Nephron (organoid): ENCODE measurements at regions not wholly inside any gene's neighbourhood (a gene's known extent, or its start where the extent isn't known, plus 50 kb on each side); places are given as distances from the start of the nearest gene placed in this dataset.

Experiments used
- H3K27ac Mint-ChIP-seq, 3 experiments: 2 replicates each; pipeline ENCODE4 v1.8.0; 2020; ENCODE audit warnings: mixed read lengths in 3 of 3, mild to moderate bottlenecking in 2 of 3, moderate library complexity in 1 of 3
- H3K27me3 Mint-ChIP-seq: 2 replicates; pipeline ENCODE4 v1.8.0; 2021; ENCODE audit warnings: low read depth, mild to moderate bottlenecking, moderate library complexity, mixed read lengths
- H3K36me3 Mint-ChIP-seq: 2 replicates; pipeline ENCODE4 v1.8.0; 2020; ENCODE audit warnings: low read depth, mixed read lengths
- H3K4me1 Mint-ChIP-seq: 2 replicates; pipeline ENCODE4 v1.8.0; 2020; ENCODE audit warnings: mixed read lengths
- H3K4me3 Mint-ChIP-seq, 3 experiments: 2 replicates each; pipeline ENCODE4 v1.8.0; 2020; ENCODE audit warnings: mild to moderate bottlenecking in 3 of 3, mixed read lengths in 3 of 3, moderate library complexity in 2 of 3
- H3K9me3 Mint-ChIP-seq: 2 replicates; pipeline ENCODE4 v1.8.0; 2020; ENCODE audit warnings: mixed read lengths
- TF ChIP-seq, protein P1 (sequence below), 3 experiments: fragments of 200-600 bp; sonication (generic); IDR thresholded peaks; one replicate each; pipeline ENCODE4 v1.5.0; 2021; ENCODE audit warnings: antibody characterized with exemption in 3 of 3; ENCODE audit not compliant: unreplicated experiment in 3 of 3

- H3K4me1 Mint-ChIP-seq = no peaks in the 10 kb centered on the region
- H3K9me3 Mint-ChIP-seq = no peaks in the 10 kb centered on the region
- TF ChIP-seq, protein P1, sequence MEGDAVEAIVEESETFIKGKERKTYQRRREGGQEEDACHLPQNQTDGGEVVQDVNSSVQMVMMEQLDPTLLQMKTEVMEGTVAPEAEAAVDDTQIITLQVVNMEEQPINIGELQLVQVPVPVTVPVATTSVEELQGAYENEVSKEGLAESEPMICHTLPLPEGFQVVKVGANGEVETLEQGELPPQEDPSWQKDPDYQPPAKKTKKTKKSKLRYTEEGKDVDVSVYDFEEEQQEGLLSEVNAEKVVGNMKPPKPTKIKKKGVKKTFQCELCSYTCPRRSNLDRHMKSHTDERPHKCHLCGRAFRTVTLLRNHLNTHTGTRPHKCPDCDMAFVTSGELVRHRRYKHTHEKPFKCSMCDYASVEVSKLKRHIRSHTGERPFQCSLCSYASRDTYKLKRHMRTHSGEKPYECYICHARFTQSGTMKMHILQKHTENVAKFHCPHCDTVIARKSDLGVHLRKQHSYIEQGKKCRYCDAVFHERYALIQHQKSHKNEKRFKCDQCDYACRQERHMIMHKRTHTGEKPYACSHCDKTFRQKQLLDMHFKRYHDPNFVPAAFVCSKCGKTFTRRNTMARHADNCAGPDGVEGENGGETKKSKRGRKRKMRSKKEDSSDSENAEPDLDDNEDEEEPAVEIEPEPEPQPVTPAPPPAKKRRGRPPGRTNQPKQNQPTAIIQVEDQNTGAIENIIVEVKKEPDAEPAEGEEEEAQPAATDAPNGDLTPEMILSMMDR (IDR thresholded peaks at IDR 0.05; ENCODE audit: unreplicated experiment in 3 of 3) = no peak
- no peaks in the 10 kb centered on the region for H3K36me3 Mint-ChIP-seq
- H3K27ac Mint-ChIP-seq = no peak overlapping the region
- H3K4me3 Mint-ChIP-seq = no peak overlapping the region
- H3K27me3 Mint-ChIP-seq = no peaks in the 10 kb centered on the region
Observed at GRCh38 chr11:104246590-104246989, 82.6 kb upstream of the PDGFD start.

GRCh38 chr11:104238916-104239315 lies 75.0 kb upstream of the PDGFD start:
- TF ChIP-seq, protein P1 (IDR thresholded peaks at IDR 0.05; ENCODE audit: unreplicated experiment in 3 of 3) = no peak
- Mint-ChIP-seq H3K27me3 (no peaks in the 10 kb centered on the region), H3K9me3 (no peaks in the 10 kb centered on the region), H3K4me1 (no peaks in the 10 kb centered on the region), H3K27ac (no peak overlapping the region), H3K36me3 (no peaks in the 10 kb centered on the region), H3K4me3 (no peak overlapping the region)

DNA sequence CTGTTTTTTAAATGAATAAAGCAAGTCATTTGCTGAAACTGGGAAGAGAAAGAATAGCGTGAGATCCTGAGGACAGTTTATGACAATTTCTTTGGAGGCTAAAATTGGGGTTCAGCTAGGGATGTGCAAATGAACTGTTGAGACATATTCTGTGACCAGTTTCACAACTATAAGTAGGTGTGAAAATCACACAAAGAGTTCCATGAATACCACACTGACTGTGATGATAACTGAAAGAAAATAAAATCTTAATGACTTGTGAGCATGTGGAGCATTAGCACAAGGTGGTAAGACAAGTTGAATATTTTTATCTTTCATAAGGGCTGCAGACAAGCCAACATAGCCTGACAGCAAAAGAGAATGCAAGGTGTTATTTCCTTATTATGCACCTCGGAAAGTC lies 61.1 kb upstream of the PDGFD start:
- TF ChIP-seq, protein P1 (IDR thresholded peaks at IDR 0.05; ENCODE audit: unreplicated experiment in 3 of 3) = no peak
- Mint-ChIP-seq H3K4me1 (no peaks in the 10 kb centered on the region), H3K36me3 (no peaks in the 10 kb centered on the region), H3K9me3 (no peaks in the 10 kb centered on the region), H3K27ac (no peak overlapping the region), H3K27me3 (no peaks in the 10 kb centered on the region), H3K4me3 (no peak overlapping the region)

GRCh38 chr11:104222464-104222863 lies 58.5 kb upstream of the PDGFD start:
- no peaks in the 10 kb centered on the region for H3K9me3 Mint-ChIP-seq
- H3K27me3 Mint-ChIP-seq = no peaks in the 10 kb centered on the region
- H3K4me3 Mint-ChIP-seq = no peak overlapping the region
- TF ChIP-seq, protein P1 (IDR thresholded peaks at IDR 0.05; ENCODE audit: unreplicated experiment in 3 of 3) = no peak
- no peaks in the 10 kb centered on the region for H3K36me3 Mint-ChIP-seq
- no peak overlapping the region for H3K27ac Mint-ChIP-seq
- no peaks in the 10 kb centered on the region for H3K4me1 Mint-ChIP-seq

DNA sequence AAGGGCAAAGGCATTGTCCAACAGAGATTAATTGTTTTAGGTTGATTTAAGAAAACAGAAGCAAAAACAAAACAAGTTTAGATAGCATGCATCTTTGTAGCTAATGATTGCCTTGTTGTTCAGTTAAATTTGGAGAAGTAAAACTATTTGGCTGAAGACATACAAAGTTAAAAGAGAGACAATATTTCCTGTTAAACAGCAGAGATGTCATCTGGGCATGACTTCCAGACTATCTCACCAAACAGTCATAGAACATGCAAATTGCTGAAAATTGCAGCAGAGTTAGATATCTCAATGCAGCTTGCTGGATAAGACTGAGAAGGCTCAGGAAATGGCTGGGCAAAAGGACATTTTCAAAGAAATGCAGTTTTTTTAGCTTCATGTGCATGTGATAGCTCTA lies 57.5 kb upstream of the PDGFD start:
- Mint-ChIP-seq H3K4me1 (no peaks in the 10 kb centered on the region), H3K36me3 (no peaks in the 10 kb centered on the region), H3K4me3 (no peak overlapping the region), H3K27ac (no peak overlapping the region), H3K27me3 (no peaks in the 10 kb centered on the region), H3K9me3 (peaks cover 2% of the 10 kb centered on the region)
- TF ChIP-seq, protein P1 (IDR thresholded peaks at IDR 0.05; ENCODE audit: unreplicated experiment in 3 of 3) = no peak

- TF ChIP-seq, protein P1 (IDR thresholded peaks at IDR 0.05; ENCODE audit: unreplicated experiment in 3 of 3) = no peak
- no peaks in the 10 kb centered on the region for H3K36me3 Mint-ChIP-seq
- no peak overlapping the region for H3K4me3 Mint-ChIP-seq
- H3K27ac Mint-ChIP-seq = no peak overlapping the region
- no peaks in the 10 kb centered on the region for H3K4me1 Mint-ChIP-seq
- no peaks in the 10 kb centered on the region for H3K27me3 Mint-ChIP-seq
- peaks cover 4% of the 10 kb centered on the region for H3K9me3 Mint-ChIP-seq
Observed at GRCh38 chr11:104219096-104219495, 55.1 kb upstream of the PDGFD start.
